Raji (cell line): ENCODE measurements at regions not wholly inside any gene's neighbourhood (a gene's known extent, or its start where the extent isn't known, plus 50 kb on each side); places are given as distances from the start of the nearest gene placed in this dataset.

Experiments
- POLR2A ChIP-seq: IDR thresholded peaks from 2 replicates; pipeline ENCODE4 v1.6.1; 2011; ENCODE audit warnings: low read depth, low read length, control low read depth; ENCODE audit not compliant: insufficient read depth

GRCh38 chr13:33694546-33694945 is 123.4 kb upstream of the RFC3 start:
- TF ChIP-seq POLR2A = no peak

DNA sequence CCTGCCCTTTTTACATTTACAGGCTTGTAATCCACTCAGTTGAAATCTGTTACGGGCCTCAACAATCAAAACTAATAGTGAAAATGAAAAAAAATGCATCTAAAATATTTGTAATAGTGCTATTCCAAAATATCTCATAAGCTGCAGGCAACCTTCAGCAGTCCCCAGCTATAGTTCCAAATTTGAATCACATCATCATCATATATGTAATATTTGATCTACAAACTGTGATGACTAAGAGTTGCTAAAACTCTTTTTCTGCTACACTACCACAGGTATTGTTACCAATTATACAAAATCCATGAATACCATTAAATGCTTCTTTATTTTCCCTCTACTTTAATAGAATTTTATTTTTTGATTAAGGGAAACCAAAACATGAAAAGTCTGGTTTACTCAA is 121.4 kb upstream of the RFC3 start:
- TF ChIP-seq POLR2A = no peak

DNA sequence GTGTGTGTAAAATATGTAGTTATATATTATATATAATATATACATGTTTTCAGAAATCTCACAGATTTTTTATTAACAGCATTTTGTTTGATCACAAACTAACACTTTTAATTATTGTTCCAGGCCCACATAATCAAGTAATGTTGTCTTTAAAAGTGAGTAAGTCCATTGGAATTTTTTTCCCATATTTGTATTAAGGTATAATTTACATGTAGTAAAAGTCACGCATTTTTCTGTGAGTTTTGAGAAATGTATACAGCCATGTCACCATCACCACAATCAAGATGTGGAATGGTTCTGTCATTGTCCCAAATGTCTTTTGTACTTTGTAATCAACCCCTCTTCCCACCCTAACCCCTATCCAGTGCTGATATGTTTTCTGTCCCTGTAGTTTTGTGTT is 120.0 kb upstream of the RFC3 start:
- TF ChIP-seq POLR2A = no peak

GRCh38 chr13:33707449-33707848 is 110.5 kb upstream of the RFC3 start:
- no peak for TF ChIP-seq POLR2A

- no peak for TF ChIP-seq POLR2A
Measured at GRCh38 chr13:33710924-33711323, 107.0 kb upstream of the RFC3 start.

GRCh38 chr13:33711436-33711835 is 106.5 kb upstream of the RFC3 start:
- no peak for TF ChIP-seq POLR2A

GRCh38 chr13:33717775-33718174 is 100.2 kb upstream of the RFC3 start:
- TF ChIP-seq POLR2A = no peak

DNA sequence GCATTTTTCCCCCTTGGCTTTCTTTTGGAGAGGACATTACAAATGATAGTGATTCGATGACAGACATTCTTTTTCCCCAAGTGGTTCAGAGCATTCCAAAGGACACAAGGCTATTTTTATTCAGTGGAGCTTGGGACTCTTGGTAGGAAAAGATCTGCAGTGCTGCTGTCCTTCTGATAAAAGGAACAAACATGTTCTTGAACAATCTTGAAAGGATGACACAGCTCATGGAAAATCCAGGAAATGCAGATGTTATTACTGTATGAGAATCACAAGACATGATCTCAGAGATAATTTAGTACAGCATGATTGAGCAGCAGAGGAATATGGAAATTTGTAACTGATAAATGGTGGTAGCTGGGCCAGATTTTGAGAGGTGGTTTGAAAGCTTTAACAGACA is 96.2 kb upstream of the RFC3 start:
- no peak for TF ChIP-seq POLR2A

DNA sequence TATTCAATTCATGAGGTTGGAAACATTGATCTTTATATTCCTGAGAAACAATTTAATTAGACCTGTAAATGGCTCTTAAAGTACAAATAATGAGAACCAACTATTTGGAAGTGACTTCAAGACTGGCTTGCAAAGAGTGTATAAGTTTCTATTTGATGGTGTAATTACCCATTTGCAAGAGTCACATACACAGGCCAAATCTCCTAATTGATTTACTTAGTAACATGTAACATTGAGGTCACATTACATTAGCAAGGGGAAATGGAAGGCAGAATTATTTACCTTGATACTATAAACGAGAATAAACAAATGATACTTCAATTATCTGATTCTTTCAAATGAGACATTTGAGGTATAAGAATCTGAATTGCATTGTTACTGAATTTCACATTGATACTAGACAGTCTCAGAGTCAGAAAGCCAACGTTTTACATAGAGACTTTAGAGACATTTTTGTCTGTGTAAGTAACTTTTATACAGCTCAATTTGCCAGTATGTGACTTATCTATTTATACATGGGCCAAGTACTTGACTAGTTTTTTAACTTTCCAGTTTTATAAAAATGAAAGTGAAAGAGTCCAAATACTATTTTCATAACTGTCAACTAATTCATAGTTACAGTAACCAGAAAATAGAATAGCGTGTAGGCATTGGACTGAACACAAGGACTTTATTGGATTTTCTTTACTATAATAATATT is 95.6 kb upstream of the RFC3 start:
- TF ChIP-seq POLR2A = no peak

DNA sequence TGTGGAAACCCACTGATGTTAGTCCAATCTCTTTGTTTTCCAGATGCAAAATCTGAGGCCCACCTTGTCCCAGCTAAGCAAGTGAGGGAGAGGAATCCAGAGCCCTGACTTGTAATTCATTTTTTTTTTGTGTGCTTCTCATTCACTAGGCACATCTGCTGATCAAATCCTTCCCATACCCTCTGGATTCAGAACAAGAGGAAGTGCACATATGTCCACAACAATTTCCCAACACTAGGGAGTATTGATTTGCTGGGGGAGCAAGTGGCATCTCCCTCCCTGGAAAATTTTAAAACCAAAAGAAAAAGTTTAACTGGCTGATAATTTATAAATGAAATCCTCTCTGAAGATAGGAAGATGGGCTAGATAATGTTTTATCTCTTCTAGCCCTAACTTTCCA is 94.6 kb upstream of the RFC3 start:
- TF ChIP-seq POLR2A = no peak

DNA sequence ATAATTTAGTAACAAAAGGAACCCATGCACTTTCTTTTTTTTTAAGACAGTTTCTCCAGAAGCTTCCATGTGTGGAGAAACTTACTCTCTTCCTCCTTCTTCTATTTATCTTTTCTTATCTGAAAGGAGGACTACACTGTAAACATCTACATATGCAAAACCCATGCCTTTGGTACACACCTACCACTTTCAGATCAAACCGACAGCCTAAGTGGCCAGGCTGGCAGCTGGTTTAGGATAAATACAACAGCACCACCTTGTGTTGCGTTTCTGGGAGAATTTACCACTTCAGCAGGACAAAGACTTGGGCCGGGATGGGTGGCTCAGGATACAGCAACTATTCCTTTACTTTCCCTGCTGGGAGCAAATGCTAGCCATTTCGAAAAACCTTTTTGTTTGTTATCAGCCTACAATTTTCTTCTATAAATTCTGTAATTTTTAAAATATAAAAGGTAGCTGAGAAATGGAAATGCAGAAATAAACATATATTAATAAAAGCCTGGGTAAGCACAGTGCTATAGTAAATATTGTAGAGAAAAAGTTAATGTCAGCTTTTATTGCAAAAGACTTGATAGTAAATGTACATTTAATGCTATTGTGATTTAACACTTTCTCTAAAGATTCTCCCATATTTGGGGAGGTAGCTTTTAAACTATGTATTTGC is 94.0 kb upstream of the RFC3 start:
- no peak for TF ChIP-seq POLR2A

DNA sequence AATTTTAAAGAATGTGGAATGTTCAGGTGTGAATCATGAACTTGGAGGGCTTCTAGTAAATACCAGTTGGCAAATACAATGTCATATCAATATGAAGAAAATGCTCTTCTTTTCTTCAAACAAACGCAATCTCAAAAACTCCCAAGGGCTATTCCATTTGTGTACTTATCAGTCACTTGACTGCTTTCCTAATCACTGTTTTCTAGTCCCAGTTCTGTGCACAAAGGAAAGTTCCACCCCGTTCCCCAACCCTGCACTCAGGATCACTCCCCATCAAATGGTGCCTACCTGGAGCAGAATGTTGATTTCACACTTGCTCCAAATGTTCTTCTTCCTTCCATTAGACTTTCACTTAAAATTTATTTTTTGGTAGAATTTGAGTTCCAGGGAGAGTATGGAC is 92.6 kb upstream of the RFC3 start:
- no peak for TF ChIP-seq POLR2A

DNA sequence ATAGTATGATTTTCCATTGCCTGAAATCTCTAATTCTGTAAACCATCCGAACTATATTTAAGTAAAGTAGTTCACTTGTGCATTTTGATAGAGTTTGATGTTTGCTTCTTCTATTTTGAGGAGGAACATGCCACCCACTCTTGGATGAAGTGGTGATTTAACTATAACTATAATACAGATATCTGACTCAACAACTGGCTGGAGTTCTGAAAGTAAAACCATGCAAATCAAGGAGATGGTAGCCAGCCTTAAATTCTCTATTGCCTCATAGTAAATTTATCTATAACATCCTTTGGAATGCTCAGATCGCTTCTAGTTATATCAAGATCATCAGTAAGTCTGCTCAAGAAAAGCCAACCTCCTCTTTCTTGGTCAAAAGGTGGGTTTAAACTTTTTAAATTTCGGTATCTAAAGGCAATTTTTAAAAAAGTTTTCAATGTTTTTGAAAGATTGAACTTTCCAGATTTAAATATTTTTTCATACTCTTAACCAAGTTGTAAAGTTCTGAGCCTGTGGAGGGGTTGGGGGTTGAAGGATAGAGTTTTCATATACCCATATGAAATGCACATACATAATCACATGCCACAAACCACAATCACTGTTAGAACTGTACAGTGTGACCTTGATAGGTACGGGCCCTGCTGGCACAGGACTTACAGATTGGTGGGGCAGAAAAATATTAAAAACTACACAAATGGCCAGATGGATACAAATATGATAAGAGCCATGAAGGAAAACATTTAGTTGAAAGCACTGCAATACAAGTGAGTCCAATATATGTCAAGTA is 90.5 kb upstream of the RFC3 start:
- no peak for TF ChIP-seq POLR2A

- TF ChIP-seq POLR2A = no peak
Measured at GRCh38 chr13:33728271-33729037, 89.5 kb upstream of the RFC3 start.

GRCh38 chr13:33730147-33730546 is 87.8 kb upstream of the RFC3 start:
- no peak for TF ChIP-seq POLR2A
